RKO (cell line): ENCODE measurements at regions not wholly inside any gene's neighbourhood (a gene's known extent, or its start where the extent isn't known, plus 50 kb on each side); places are given as distances from the start of the nearest gene placed in this dataset.

Experiments
- DNase-seq: peaks from one replicate; pipeline ENCODE4 v3.0.0-alpha.2; 2016; ENCODE audit warnings: low spot score

GRCh38 chr17:12386225-12386624 lies 279.5 kb upstream of the MYOCD start:
- DNase-seq, result no peak

GRCh38 chr17:12388226-12388625 lies 277.5 kb upstream of the MYOCD start:
- no peak for DNase-seq

- DNase-seq, result no peak
Observed at GRCh38 chr17:12389421-12389820, 276.3 kb upstream of the MYOCD start.

GRCh38 chr17:12390631-12391030 lies 275.1 kb upstream of the MYOCD start:
- no peak for DNase-seq

GRCh38 chr17:12391468-12391867 lies 274.2 kb upstream of the MYOCD start:
- DNase-seq, result no peak

- DNase-seq, result peak; percentile 35
Observed at GRCh38 chr17:12395733-12396354, 269.8 kb upstream of the MYOCD start.

- no peak for DNase-seq
Observed at GRCh38 chr17:12398441-12399051, 267.1 kb upstream of the MYOCD start.

- peak; percentile 27 for DNase-seq
Observed at GRCh38 chr17:12402963-12403622, 262.6 kb upstream of the MYOCD start.

- no peak for DNase-seq
Observed at GRCh38 chr17:12403881-12404398, 261.8 kb upstream of the MYOCD start.

- DNase-seq, result no peak
Observed at GRCh38 chr17:12406623-12407215, 259.0 kb upstream of the MYOCD start.

GRCh38 chr17:12407495-12408252 lies 258.0 kb upstream of the MYOCD start:
- no peak for DNase-seq

GRCh38 chr17:12409082-12409481 lies 256.6 kb upstream of the MYOCD start:
- no peak for DNase-seq

GRCh38 chr17:12410717-12411116 lies 255.0 kb upstream of the MYOCD start:
- no peak for DNase-seq

- DNase-seq, result peak; percentile 2
Observed at GRCh38 chr17:12415031-12415430, 250.7 kb upstream of the MYOCD start.

GRCh38 chr17:12421077-12421476 lies 244.6 kb upstream of the MYOCD start:
- no peak for DNase-seq

GRCh38 chr17:12421646-12422306 lies 243.9 kb upstream of the MYOCD start:
- no peak for DNase-seq

- DNase-seq, result no peak
Observed at GRCh38 chr17:12422651-12423050, 243.0 kb upstream of the MYOCD start.

- no peak for DNase-seq
Observed at GRCh38 chr17:12423337-12423736, 242.4 kb upstream of the MYOCD start.

- no peak for DNase-seq
Observed at GRCh38 chr17:12429116-12429515, 236.6 kb upstream of the MYOCD start.

GRCh38 chr17:12431188-12431587 lies 234.5 kb upstream of the MYOCD start:
- DNase-seq, result no peak

- no peak for DNase-seq
Observed at GRCh38 chr17:12438212-12438611, 227.5 kb upstream of the MYOCD start.
